GM19397 (cell line): ENCODE measurements at regions not wholly inside any gene's neighbourhood (a gene's known extent, or its start where the extent isn't known, plus 50 kb on each side); places are given as distances from the start of the nearest gene placed in this dataset.

Experiments used
- ATAC-seq: cut with Tn5 transposase; IDR thresholded peaks from one replicate; pipeline ENCODE4 v1.9.1; 2021; ENCODE audit warnings: mild to moderate bottlenecking, moderate library complexity; ENCODE audit not compliant: unreplicated experiment

- ATAC-seq = no peak
Observed at GRCh38 chr10:131744346-131744745, 156.5 kb upstream of the PPP2R2D start.

- no peak for ATAC-seq
Observed at GRCh38 chr10:131745591-131745990, 155.2 kb upstream of the PPP2R2D start.

GRCh38 chr10:131746241-131746711, 154.5 kb upstream of the PPP2R2D start:
- ATAC-seq = no peak

- no peak for ATAC-seq
Observed at GRCh38 chr10:131746785-131747184, 154.0 kb upstream of the PPP2R2D start.

- no peak for ATAC-seq
Observed at GRCh38 chr10:131747251-131747650, 153.6 kb upstream of the PPP2R2D start.

- ATAC-seq = no peak
Observed at GRCh38 chr10:131747791-131748190, 153.0 kb upstream of the PPP2R2D start.

GRCh38 chr10:131748191-131748590, 152.6 kb upstream of the PPP2R2D start:
- no peak for ATAC-seq

- no peak for ATAC-seq
Observed at GRCh38 chr10:131748831-131749766, 151.7 kb upstream of the PPP2R2D start.

- no peak for ATAC-seq
Observed at GRCh38 chr10:131749767-131750142, 151.1 kb upstream of the PPP2R2D start.

- no peak for ATAC-seq
Observed at GRCh38 chr10:131750171-131750895, 150.5 kb upstream of the PPP2R2D start.

- no peak for ATAC-seq
Observed at GRCh38 chr10:131750973-131751826, 149.6 kb upstream of the PPP2R2D start.

GRCh38 chr10:131751827-131752775, 148.7 kb upstream of the PPP2R2D start:
- ATAC-seq = no peak

- ATAC-seq = no peak
Observed at GRCh38 chr10:131753336-131753735, 147.5 kb upstream of the PPP2R2D start.

- ATAC-seq = no peak
Observed at GRCh38 chr10:131755200-131755599, 145.6 kb upstream of the PPP2R2D start.

GRCh38 chr10:131757285-131758058, 143.3 kb upstream of the PPP2R2D start:
- ATAC-seq = no peak

GRCh38 chr10:131758062-131758938, 142.5 kb upstream of the PPP2R2D start:
- ATAC-seq = no peak

- ATAC-seq = no peak
Observed at GRCh38 chr10:131758939-131759301, 141.9 kb upstream of the PPP2R2D start.

- ATAC-seq = no peak
Observed at GRCh38 chr10:131759347-131759746, 141.5 kb upstream of the PPP2R2D start.
